H1 (cell line): ENCODE measurements at regions not wholly inside any gene's neighbourhood (a gene's known extent, or its start where the extent isn't known, plus 50 kb on each side); places are given as distances from the start of the nearest gene placed in this dataset.

Experiments used
- RNF2 ChIP-seq: fragments of 200-900, 300-1000 bp; sonication (generic); IDR thresholded peaks from 2 replicates; pipeline ENCODE4 v1.7.1; 2016; ENCODE audit warnings: borderline replicate concordance, low read depth, mild to moderate bottlenecking, antibody characterized with exemption, low read length; ENCODE audit not compliant: poor library complexity, severe bottlenecking; ENCODE audit errors: missing control alignments
- SIRT6 ChIP-seq: IDR thresholded peaks from one replicate; pipeline ENCODE4 v1.7.1; 2012; ENCODE audit warnings: low read length, inconsistent platforms
- TF ChIP-seq, protein P1 (sequence below): IDR thresholded peaks from 2 replicates; pipeline ENCODE4 v1.6.1; 2012; ENCODE audit warnings: low read length, inconsistent platforms

DNA sequence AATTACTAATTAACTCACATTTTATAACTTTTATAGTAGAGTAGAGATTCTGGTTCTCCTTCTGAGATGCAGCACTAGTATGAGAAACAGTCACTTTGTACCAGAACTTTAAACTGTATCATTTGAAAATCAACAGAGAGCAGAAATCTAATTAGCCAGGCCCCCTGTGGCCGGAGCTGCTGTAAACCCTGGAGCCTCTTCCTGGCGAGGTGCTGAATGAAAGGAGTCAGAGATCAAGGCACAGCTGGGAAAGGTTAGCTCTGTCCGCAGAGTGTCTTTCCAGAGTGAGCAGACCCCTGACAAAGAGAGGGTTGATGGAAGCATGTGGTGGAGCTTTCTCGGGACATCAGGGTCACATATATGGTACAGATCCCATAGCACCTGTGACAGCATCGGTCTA, 703.8 kb downstream of the RFPL4B start (continued):
- no peak for TF ChIP-seq RNF2
- TF ChIP-seq SIRT6 = no peak
- TF ChIP-seq, protein P1, sequence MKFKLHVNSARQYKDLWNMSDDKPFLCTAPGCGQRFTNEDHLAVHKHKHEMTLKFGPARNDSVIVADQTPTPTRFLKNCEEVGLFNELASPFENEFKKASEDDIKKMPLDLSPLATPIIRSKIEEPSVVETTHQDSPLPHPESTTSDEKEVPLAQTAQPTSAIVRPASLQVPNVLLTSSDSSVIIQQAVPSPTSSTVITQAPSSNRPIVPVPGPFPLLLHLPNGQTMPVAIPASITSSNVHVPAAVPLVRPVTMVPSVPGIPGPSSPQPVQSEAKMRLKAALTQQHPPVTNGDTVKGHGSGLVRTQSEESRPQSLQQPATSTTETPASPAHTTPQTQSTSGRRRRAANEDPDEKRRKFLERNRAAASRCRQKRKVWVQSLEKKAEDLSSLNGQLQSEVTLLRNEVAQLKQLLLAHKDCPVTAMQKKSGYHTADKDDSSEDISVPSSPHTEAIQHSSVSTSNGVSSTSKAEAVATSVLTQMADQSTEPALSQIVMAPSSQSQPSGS = no peak
